KMS-11 (cell line): ENCODE measurements at regions not wholly inside any gene's neighbourhood (a gene's known extent, or its start where the extent isn't known, plus 50 kb on each side); places are given as distances from the start of the nearest gene placed in this dataset.
"Not testable (repeated sequence)": the region's sequence is repeated elsewhere in the genome, so short reads cannot be mapped to it uniquely, and the experiment has no call there.

Source experiments
- H2AFZ ChIP-seq: fragments of 200-600 bp; sonication (generic); 2 replicates; pipeline ENCODE4 v1.6.1; 2016; ENCODE audit warnings: antibody characterized with exemption, mixed run types, low read depth
- H3K27ac ChIP-seq: fragments of 200-600 bp; sonication (generic); 2 replicates; pipeline ENCODE4 v1.6.1; 2016; ENCODE audit warnings: mild to moderate bottlenecking, mixed run types
- H3K27me3 ChIP-seq: fragments of 200-600 bp; sonication (generic); 2 replicates; pipeline ENCODE4 v1.6.1; 2017; ENCODE audit warnings: mild to moderate bottlenecking, low read depth, mixed run types, moderate library complexity; ENCODE audit not compliant: insufficient read depth
- H3K36me3 ChIP-seq: fragments of 200-600 bp; sonication (generic); 2 replicates; pipeline ENCODE4 v1.6.1; 2017; ENCODE audit warnings: mild to moderate bottlenecking, mixed run types; ENCODE audit not compliant: insufficient read depth
- H3K4me1 ChIP-seq: fragments of 200-600 bp; sonication (generic); 2 replicates; pipeline ENCODE4 v1.6.1; 2016; ENCODE audit warnings: mild to moderate bottlenecking, low read depth, mixed run types; ENCODE audit not compliant: poor library complexity, severe bottlenecking
- H3K4me2 ChIP-seq: fragments of 200-600 bp; sonication (generic); 2 replicates; pipeline ENCODE4 v1.7.0; 2016; ENCODE audit warnings: mild to moderate bottlenecking, mixed run types
- H3K4me3 ChIP-seq: fragments of 200-600 bp; sonication (generic); IDR thresholded peaks from 2 replicates; pipeline ENCODE4 v1.6.1; 2017; ENCODE audit warnings: low read depth, low read length, mixed read lengths; ENCODE audit not compliant: insufficient read depth
- H3K79me2 ChIP-seq: fragments of 200-600 bp; sonication (generic); 2 replicates; pipeline ENCODE4 v1.6.1; 2016; ENCODE audit warnings: low read depth, mixed run types; ENCODE audit not compliant: insufficient read depth
- H3K9ac ChIP-seq: fragments of 200-600 bp; sonication (generic); 2 replicates; pipeline ENCODE4 v1.6.1; 2016; ENCODE audit warnings: mild to moderate bottlenecking, mixed run types
- H4K20me1 ChIP-seq: fragments of 200-600 bp; sonication (generic); 2 replicates; pipeline ENCODE4 v1.6.1; 2016; ENCODE audit warnings: mild to moderate bottlenecking, mixed run types; ENCODE audit not compliant: insufficient read depth
- TF ChIP-seq, protein P1 (sequence below): fragments of 200-600 bp; sonication (generic); conservative IDR thresholded peaks from 2 replicates; pipeline ENCODE4 v1.6.1; 2017; ENCODE audit warnings: low read depth, mild to moderate bottlenecking, antibody characterized with exemption, low read length, moderate library complexity, mixed read lengths

DNA sequence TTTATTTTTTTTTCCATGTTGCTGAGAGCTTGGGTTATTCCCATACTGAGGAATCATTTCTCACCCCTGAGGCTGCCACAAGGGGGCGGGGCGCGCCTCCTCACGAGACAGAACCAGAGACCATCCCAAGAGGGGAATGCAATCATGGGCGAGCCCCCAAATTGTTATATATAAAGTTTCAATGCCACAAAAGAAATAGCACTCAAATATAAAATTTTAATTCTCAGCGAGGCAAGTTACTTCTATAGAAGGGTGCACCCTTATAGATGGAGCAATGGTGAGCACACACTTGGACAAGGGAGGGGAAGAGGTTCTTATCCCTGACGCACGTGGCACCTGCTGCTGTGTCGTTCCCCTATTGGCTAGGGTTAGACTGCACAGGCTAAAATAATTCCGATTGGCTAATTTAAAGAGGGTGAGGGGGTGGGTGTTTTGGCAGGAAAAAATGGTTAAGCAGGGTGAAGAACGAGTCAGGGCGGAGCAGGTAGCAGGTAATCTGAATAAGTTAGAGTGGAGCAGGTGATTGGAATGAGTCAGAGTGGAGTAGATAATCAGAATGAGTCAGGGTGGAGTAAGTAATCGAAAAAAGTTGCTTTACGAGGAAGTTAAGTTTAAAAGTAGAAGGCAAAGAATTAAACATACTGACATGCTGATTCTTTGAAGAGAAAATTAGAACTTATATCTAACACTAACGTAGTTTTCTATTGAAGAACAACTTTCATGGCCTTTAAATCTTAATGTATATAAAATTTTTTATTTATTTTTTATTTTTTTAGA is 177.5 kb downstream of the MTCL1 start:
- Histone ChIP-seq H3K27ac (no peak overlapping the region), H3K9ac (no peak overlapping the region), H3K4me2 (no peak overlapping the region)

DNA sequence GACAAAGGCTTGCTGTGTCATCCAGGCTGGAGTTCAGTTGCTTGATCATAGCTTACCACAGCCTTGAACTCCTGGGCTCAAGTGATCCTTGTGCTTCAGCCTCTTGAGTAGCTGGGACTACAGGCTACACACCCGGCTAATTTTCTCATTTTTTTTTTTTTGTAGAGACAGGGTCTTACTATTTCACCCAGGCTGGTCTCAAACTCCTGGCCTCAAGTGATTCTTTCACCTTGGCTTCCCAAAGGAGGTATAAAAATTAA is 178.0 kb downstream of the MTCL1 start:
- Histone ChIP-seq H3K27me3 (no peaks in the 10 kb centered on the region), H3K36me3 (no peaks in the 10 kb centered on the region), H2AFZ (no peak overlapping the region), H3K4me1 (no peaks in the 10 kb centered on the region), H3K27ac (no peak overlapping the region), H3K4me3 (no peak overlapping the region), H3K79me2 (no peaks in the 10 kb centered on the region), H4K20me1 (no peaks in the 10 kb centered on the region), H3K9ac (no peak overlapping the region), H3K4me2 (no peak overlapping the region)
- TF ChIP-seq, protein P1, sequence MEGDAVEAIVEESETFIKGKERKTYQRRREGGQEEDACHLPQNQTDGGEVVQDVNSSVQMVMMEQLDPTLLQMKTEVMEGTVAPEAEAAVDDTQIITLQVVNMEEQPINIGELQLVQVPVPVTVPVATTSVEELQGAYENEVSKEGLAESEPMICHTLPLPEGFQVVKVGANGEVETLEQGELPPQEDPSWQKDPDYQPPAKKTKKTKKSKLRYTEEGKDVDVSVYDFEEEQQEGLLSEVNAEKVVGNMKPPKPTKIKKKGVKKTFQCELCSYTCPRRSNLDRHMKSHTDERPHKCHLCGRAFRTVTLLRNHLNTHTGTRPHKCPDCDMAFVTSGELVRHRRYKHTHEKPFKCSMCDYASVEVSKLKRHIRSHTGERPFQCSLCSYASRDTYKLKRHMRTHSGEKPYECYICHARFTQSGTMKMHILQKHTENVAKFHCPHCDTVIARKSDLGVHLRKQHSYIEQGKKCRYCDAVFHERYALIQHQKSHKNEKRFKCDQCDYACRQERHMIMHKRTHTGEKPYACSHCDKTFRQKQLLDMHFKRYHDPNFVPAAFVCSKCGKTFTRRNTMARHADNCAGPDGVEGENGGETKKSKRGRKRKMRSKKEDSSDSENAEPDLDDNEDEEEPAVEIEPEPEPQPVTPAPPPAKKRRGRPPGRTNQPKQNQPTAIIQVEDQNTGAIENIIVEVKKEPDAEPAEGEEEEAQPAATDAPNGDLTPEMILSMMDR, result no peak

More for the DNA sequence above, 177.5 kb downstream of the MTCL1 start:
- Histone ChIP-seq H3K4me3 (no peak overlapping the region), H2AFZ (no peak overlapping the region), H4K20me1 (no peaks in the 10 kb centered on the region), H3K79me2 (no peaks in the 10 kb centered on the region), H3K4me1 (no peaks in the 10 kb centered on the region), H3K27me3 (no peaks in the 10 kb centered on the region), H3K36me3 (no peaks in the 10 kb centered on the region)
- TF ChIP-seq, protein P1, result peak; percentile 70

DNA sequence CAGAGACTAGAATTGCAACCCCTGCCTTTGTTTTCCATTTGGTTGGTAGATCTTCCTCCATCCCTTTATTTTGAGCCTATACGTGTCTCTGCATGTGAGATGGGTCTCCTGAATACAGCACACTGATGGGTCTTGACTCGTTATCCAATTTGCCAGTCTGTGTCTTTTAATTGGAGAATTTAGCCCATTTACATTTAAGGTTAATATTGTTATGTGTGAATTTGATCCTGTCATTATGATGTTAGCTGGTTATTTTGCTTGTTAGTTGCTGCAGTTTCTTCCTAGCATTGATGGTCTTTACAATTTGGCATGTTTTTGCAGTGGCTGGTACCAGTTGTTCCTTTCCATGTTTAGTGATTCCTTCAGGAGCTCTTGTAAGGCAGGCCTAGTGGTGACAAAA is 182.5 kb downstream of the MTCL1 start:
- H3K27ac ChIP-seq, H3K27me3 ChIP-seq, H3K4me2 ChIP-seq, H3K4me3 ChIP-seq, H3K36me3 ChIP-seq, H3K9ac ChIP-seq, H4K20me1 ChIP-seq, H3K4me1 ChIP-seq, H3K79me2 ChIP-seq, H2AFZ ChIP-seq: not testable (repeated sequence)

DNA sequence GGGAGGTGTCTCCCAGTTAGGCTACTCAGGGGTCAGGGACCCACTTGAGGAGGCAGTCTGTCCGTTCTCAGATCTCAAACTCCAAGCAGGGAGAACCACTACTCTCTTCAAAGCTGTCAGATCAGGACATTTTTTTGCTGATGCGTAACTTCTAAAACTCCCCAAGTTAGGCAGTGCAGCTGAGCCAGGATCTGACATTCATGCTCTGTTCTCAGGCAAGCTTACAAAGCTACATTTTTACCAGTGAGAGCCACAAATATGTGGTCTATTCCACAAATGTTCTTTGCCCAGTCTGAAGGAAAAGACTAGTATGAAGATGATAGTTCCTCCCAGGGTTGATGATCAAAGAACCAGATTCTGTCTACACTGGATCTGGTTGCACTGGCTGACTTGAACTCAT is 184.1 kb downstream of the MTCL1 start:
- H3K27me3 ChIP-seq, result no peaks in the 10 kb centered on the region
- TF ChIP-seq, protein P1, result no peak
- H3K36me3 ChIP-seq, result no peaks in the 10 kb centered on the region
- no peaks in the 10 kb centered on the region for H3K79me2 ChIP-seq
- no peak overlapping the region for H3K4me2 ChIP-seq
- no peak overlapping the region for H3K9ac ChIP-seq
- H3K4me1 ChIP-seq, result no peaks in the 10 kb centered on the region
- no peak overlapping the region for H3K27ac ChIP-seq
- H2AFZ ChIP-seq, result no peak overlapping the region
- no peak overlapping the region for H3K4me3 ChIP-seq
- no peaks in the 10 kb centered on the region for H4K20me1 ChIP-seq

DNA sequence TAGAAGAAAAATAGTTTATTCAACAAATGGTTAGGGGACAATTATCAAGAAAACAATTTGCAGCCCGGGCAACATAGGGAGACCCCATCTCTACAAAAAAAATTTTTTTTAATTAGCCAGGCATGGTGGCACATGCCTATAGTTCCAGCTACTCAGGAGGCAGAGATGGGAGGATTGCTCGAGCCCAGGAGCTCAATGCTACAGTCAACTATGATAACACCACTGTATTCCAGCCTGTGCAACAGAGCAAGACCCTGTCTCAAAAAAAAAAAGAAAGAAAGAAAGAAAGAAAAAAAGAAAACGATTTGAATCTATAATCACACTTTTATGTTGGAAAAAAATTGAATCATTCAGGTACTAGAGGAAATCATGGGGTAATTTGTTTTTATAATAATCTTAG is 185.1 kb downstream of the MTCL1 start:
- H3K27ac ChIP-seq, result not testable (repeated sequence)

More for the DNA sequence above, 185.1 kb downstream of the MTCL1 start:
- not testable (repeated sequence) for H3K27me3 ChIP-seq, H3K4me2 ChIP-seq, H2AFZ ChIP-seq, H3K9ac ChIP-seq, H3K4me1 ChIP-seq, H3K79me2 ChIP-seq, H3K4me3 ChIP-seq, H4K20me1 ChIP-seq, H3K36me3 ChIP-seq
